Cardiac fibroblast (primary cell): ENCODE measurements at regions not wholly inside any gene's neighbourhood (a gene's known extent, or its start where the extent isn't known, plus 50 kb on each side); places are given as distances from the start of the nearest gene placed in this dataset.

ENCODE experiments used
- DNase-seq, 2 donors: peaks; one replicate each; pipeline versions ENCODE4 v3.0.0 to v3.0.0-alpha.2; 2010; ENCODE audit warnings: low read depth in 2 of 2
- H3K4me3 ChIP-seq, 2 donors: replicated peaks in 1 of 2; 1 replicate in 1 of 2; 2 replicates in 1 of 2; pipeline ENCODE4 v1.5.1; 2011; ENCODE audit warnings: low read depth in 2 of 2, low read length in 2 of 2, mild to moderate bottlenecking in 2 of 2, moderate library complexity in 1 of 2
- CTCF ChIP-seq: IDR thresholded peaks from one replicate; pipeline ENCODE4 v1.5.1; 2011; ENCODE audit warnings: low read depth, mild to moderate bottlenecking, low read length, inconsistent platforms

- TF ChIP-seq CTCF, result no peak
- no peak for DNase-seq
Measured at GRCh38 chr20:20926222-20926905, 179.8 kb downstream of the LINC00237 start.

GRCh38 chr20:20920433-20920832 lies 185.7 kb downstream of the LINC00237 start:
- DNase-seq, result no peak
- TF ChIP-seq CTCF, result no peak
- H3K4me3 ChIP-seq, result no peak overlapping the region

More at GRCh38 chr20:20926222-20926905, 179.8 kb downstream of the LINC00237 start:
- H3K4me3 ChIP-seq, result no peak overlapping the region

- no peak for DNase-seq
- TF ChIP-seq CTCF, result no peak
- H3K4me3 ChIP-seq, result no peak overlapping the region
Measured at GRCh38 chr20:20915844-20916243, 190.3 kb downstream of the LINC00237 start.

- DNase-seq, result no peak
- no peak for TF ChIP-seq CTCF
- H3K4me3 ChIP-seq, result no peak overlapping the region
Measured at GRCh38 chr20:20904501-20904831, 192.0 kb upstream of the RALGAPA2 start.

- no peak overlapping the region for H3K4me3 ChIP-seq
- no peak for TF ChIP-seq CTCF
- DNase-seq, result no peak
Measured at GRCh38 chr20:20903773-20904500, 191.5 kb upstream of the RALGAPA2 start.

GRCh38 chr20:20897922-20898321 lies 185.5 kb upstream of the RALGAPA2 start:
- H3K4me3 ChIP-seq, result no peak overlapping the region
- no peak for DNase-seq
- no peak for TF ChIP-seq CTCF
